Body of pancreas (tissue), 4 donors: ENCODE measurements at regions not wholly inside any gene's neighbourhood (a gene's known extent, or its start where the extent isn't known, plus 50 kb on each side); places are given as distances from the start of the nearest gene placed in this dataset.

Experiments used
- POLR2A ChIP-seq, 3 donors: fragments of 450-650 bp; IDR thresholded peaks; one replicate each; pipeline ENCODE4 v1.6.1; 2016; ENCODE audit warnings: antibody characterized with exemption in 3 of 3, mild to moderate bottlenecking in 2 of 3
- TF ChIP-seq, protein P1 (sequence below), 7 experiments: fragments of 450-650 bp in 4 of 7; fragments of 200-600 bp in 3 of 7; sonication (generic) in 3 of 7; IDR thresholded peaks; one replicate each; pipeline ENCODE4 v1.5.1; 2016 to 2019; ENCODE audit warnings: antibody characterized with exemption in 7 of 7

GRCh38 chrX:121733514-121733913, 686.1 kb downstream of the GLUD2 start:
- TF ChIP-seq, protein P1, sequence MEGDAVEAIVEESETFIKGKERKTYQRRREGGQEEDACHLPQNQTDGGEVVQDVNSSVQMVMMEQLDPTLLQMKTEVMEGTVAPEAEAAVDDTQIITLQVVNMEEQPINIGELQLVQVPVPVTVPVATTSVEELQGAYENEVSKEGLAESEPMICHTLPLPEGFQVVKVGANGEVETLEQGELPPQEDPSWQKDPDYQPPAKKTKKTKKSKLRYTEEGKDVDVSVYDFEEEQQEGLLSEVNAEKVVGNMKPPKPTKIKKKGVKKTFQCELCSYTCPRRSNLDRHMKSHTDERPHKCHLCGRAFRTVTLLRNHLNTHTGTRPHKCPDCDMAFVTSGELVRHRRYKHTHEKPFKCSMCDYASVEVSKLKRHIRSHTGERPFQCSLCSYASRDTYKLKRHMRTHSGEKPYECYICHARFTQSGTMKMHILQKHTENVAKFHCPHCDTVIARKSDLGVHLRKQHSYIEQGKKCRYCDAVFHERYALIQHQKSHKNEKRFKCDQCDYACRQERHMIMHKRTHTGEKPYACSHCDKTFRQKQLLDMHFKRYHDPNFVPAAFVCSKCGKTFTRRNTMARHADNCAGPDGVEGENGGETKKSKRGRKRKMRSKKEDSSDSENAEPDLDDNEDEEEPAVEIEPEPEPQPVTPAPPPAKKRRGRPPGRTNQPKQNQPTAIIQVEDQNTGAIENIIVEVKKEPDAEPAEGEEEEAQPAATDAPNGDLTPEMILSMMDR (IDR thresholded peaks at IDR 0.05): no peak
- no peak for TF ChIP-seq POLR2A (IDR thresholded peaks at IDR 0.05)
